HUES48 (cell line): ENCODE measurements at regions not wholly inside any gene's neighbourhood (a gene's known extent, or its start where the extent isn't known, plus 50 kb on each side); places are given as distances from the start of the nearest gene placed in this dataset.

Source experiments
- H3K27ac ChIP-seq: one replicate; pipeline ENCODE4 v1.7.0; 2013; ENCODE audit warnings: low read depth, low read length, inconsistent platforms
- H3K27me3 ChIP-seq: 2 replicates; pipeline ENCODE4 v1.6.1; 2013; ENCODE audit warnings: mild to moderate bottlenecking, low read length; ENCODE audit not compliant: control insufficient read depth, insufficient read depth
- H3K36me3 ChIP-seq: 2 replicates; pipeline ENCODE4 v1.6.1; 2013; ENCODE audit warnings: low read length; ENCODE audit not compliant: control insufficient read depth, insufficient read depth
- H3K4me1 ChIP-seq: 2 replicates; pipeline ENCODE4 v1.6.1; 2013; ENCODE audit warnings: mild to moderate bottlenecking, low read length; ENCODE audit not compliant: control insufficient read depth, insufficient read depth
- H3K4me3 ChIP-seq: 2 replicates; pipeline ENCODE4 v1.5.1; 2013; ENCODE audit warnings: mild to moderate bottlenecking, low read depth, low read length
- H3K9ac ChIP-seq: 2 replicates; pipeline ENCODE4 v1.6.1; 2013; ENCODE audit warnings: mild to moderate bottlenecking, low read depth, low read length, moderate library complexity
- H3K9me3 ChIP-seq: 2 replicates; pipeline ENCODE4 v1.6.1; 2013; ENCODE audit warnings: low read length; ENCODE audit not compliant: control insufficient read depth, insufficient read depth

DNA sequence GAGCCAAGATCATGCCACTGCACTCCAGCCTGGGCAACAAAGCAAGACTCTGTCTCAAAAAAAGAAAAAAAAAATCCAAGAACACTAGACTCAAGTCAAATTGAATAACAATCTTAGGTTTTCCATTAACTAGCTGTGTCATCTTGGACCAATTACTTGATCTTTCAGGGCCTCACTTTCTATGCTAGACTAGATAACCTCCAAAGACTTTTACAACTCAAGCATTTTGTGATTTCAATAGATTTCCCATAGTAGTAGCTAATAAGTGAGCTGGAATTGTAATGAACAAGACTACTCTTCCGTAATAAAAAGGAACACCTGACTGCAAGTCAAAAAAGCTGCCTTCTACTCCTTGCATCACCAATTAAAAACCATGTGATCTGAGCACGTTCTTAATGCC is 127.0 kb upstream of the SSTR1 start:
- Histone ChIP-seq H3K9ac (no peak overlapping the region), H3K4me1 (peaks cover 23% of the 10 kb centered on the region), H3K4me3 (no peak overlapping the region), H3K27me3 (no peaks in the 10 kb centered on the region), H3K36me3 (no peaks in the 10 kb centered on the region), H3K9me3 (no peaks in the 10 kb centered on the region), H3K27ac (no peak overlapping the region)

- Histone ChIP-seq H3K4me1 (peaks cover 23% of the 10 kb centered on the region), H3K9ac (no peak overlapping the region), H3K4me3 (no peak overlapping the region), H3K9me3 (no peaks in the 10 kb centered on the region), H3K36me3 (no peaks in the 10 kb centered on the region), H3K27me3 (no peaks in the 10 kb centered on the region), H3K27ac (no peak overlapping the region)
Measured at GRCh38 chr14:38083039-38083438, 124.7 kb upstream of the SSTR1 start.

GRCh38 chr14:38089123-38089522 is 118.6 kb upstream of the SSTR1 start:
- Histone ChIP-seq H3K27ac (no peak overlapping the region), H3K9me3 (peaks cover 11% of the 10 kb centered on the region; the same call in 1 of the 2 replicates), H3K27me3 (no peaks in the 10 kb centered on the region), H3K4me3 (no peak overlapping the region), H3K36me3 (no peaks in the 10 kb centered on the region), H3K4me1 (no peaks in the 10 kb centered on the region), H3K9ac (no peak overlapping the region)

- Histone ChIP-seq H3K9me3 (peaks cover 16% of the 10 kb centered on the region; the same call in 1 of the 2 replicates), H3K36me3 (no peaks in the 10 kb centered on the region), H3K27me3 (no peaks in the 10 kb centered on the region), H3K27ac (no peak overlapping the region), H3K4me3 (no peak overlapping the region), H3K9ac (no peak overlapping the region), H3K4me1 (no peaks in the 10 kb centered on the region)
Measured at GRCh38 chr14:38090506-38090905, 117.2 kb upstream of the SSTR1 start.

- Histone ChIP-seq H3K27ac (no peak overlapping the region), H3K9ac (no peak overlapping the region), H3K4me3 (no peak overlapping the region), H3K4me1 (no peaks in the 10 kb centered on the region), H3K9me3 (peaks cover 19% of the 10 kb centered on the region; the same call in 1 of the 2 replicates), H3K36me3 (no peaks in the 10 kb centered on the region), H3K27me3 (no peaks in the 10 kb centered on the region)
Measured at GRCh38 chr14:38098074-38098836, 109.4 kb upstream of the SSTR1 start.

DNA sequence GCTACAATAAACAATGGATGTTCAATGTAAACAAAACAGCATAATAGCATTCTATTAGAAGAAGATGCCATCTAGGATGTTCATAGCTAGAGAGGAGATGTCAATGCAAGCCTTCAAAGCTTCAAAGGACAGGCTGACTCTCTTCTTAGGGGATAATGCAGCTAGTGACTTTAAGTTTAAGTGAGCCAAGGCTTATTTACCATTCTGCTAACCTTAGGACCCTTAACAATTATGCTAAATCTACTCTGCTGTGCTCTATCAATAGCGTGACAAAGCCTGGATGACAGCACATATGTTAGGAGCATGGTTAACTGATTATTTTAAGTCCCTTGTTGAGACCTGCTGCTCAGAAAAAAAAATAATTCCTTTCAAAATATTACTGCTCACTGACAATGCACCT is 106.0 kb upstream of the SSTR1 start:
- Histone ChIP-seq H3K4me3 (no peak overlapping the region), H3K27me3 (no peaks in the 10 kb centered on the region), H3K9me3 (peaks cover 8% of the 10 kb centered on the region; the same call in 1 of the 2 replicates), H3K36me3 (no peaks in the 10 kb centered on the region), H3K4me1 (no peaks in the 10 kb centered on the region), H3K27ac (no peak overlapping the region), H3K9ac (no peak overlapping the region)

DNA sequence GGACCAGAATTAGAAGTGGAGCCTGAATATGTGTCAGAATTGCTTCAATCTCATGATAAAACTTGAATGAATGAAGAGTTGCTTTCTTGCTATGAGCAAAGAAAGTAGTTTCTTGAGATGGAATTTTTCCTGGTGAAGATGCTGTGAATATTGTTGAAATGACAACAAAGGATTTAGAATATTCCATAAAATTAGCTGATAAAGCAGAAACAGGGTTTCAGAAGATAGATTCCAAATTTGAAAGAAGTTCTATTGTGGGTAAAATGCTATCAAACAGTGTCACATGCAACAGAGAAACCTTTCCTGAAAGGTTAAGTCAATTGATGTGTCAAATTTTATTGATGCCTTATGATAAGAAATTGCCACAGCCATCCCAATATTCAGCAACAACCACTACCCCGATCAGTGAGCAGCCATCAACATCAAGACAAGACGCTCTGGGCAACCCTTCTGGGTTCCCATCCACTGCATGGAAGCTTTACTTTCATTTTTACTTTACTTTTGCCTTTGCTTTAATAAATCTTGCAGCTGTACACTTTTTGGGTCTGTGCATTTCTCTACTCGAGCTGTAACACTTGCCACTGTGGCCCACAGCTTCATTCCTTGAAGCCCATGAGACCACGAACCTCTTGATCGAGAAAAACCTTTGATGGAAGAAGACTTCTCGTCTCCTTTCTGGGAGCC is 104.0 kb upstream of the SSTR1 start:
- Histone ChIP-seq H3K9me3 (peaks cover 4% of the 10 kb centered on the region; the same call in 1 of the 2 replicates), H3K9ac (no peak overlapping the region), H3K4me3 (no peak overlapping the region)

DNA sequence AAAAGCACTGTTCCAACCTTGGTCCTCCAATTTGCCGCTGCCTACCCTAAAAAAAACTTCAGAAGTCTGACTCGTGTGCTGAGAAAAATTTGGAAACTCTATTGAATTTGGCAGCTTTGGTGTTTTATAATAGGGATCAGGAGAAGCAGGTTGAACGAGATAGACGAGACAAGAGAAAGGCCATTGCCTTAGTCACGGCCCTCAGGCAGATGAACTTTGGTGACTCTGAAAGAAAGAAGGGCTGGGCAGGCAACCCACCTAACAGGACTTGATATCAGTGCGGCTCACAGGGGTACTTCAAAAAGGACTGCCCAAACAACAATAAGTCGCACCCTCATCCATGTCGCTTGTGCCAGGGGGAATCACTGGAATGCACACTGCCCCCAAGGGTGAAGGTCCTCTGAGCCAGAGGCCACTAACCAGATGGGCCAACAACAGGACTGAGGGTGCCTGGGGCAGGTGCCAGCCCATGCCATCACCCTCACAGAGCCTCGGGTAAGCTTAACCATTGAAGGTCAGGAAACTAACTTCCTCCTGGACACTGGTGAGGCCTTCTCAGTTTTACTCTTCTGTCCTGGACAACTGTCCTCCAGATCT is 102.5 kb upstream of the SSTR1 start:
- H3K36me3 ChIP-seq = no peaks in the 10 kb centered on the region
- H3K4me3 ChIP-seq = no peak overlapping the region
- H3K9ac ChIP-seq = no peak overlapping the region
- H3K4me1 ChIP-seq = no peaks in the 10 kb centered on the region
- no peak overlapping the region for H3K27ac ChIP-seq
- H3K27me3 ChIP-seq = no peaks in the 10 kb centered on the region
- H3K9me3 ChIP-seq = peaks cover 4% of the 10 kb centered on the region; the same call in 1 of the 2 replicates

More for the DNA sequence above, 104.0 kb upstream of the SSTR1 start:
- H3K27me3 ChIP-seq = no peaks in the 10 kb centered on the region
- H3K4me1 ChIP-seq = no peaks in the 10 kb centered on the region
- no peak overlapping the region for H3K27ac ChIP-seq
- no peaks in the 10 kb centered on the region for H3K36me3 ChIP-seq

DNA sequence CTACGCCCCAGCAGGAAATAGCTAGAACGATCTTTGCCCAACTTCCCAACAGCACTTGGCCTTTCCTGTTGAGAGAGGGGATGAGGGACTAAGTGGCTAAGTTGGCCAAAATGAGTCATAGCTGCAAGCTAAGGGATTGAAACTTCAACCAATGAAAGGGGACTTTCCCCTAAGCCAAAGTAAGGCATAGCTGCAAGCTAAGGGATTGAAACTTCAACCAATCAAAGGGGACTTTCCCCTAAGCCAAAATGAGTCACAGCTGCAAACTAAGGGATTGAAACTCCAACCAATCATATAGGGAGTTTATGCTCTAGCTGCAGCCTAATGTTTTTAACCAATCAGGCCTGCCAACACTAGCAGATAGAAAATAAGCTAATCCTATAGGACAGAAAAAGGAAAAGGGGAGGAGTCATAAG is 100.5 kb upstream of the SSTR1 start:
- H3K27me3 ChIP-seq = no peaks in the 10 kb centered on the region
- H3K36me3 ChIP-seq = no peaks in the 10 kb centered on the region
- no peak overlapping the region for H3K4me3 ChIP-seq
- no peaks in the 10 kb centered on the region for H3K4me1 ChIP-seq
- no peak overlapping the region for H3K27ac ChIP-seq
- H3K9ac ChIP-seq = no peak overlapping the region
- H3K9me3 ChIP-seq = no peaks in the 10 kb centered on the region

- Histone ChIP-seq H3K9me3 (no peaks in the 10 kb centered on the region), H3K4me1 (peaks cover 11% of the 10 kb centered on the region; the same call in 1 of the 2 replicates), H3K27me3 (no peaks in the 10 kb centered on the region), H3K4me3 (no peak overlapping the region), H3K36me3 (no peaks in the 10 kb centered on the region), H3K9ac (no peak overlapping the region), H3K27ac (no peak overlapping the region)
Measured at GRCh38 chr14:38108681-38109080, 99.0 kb upstream of the SSTR1 start.

- H3K36me3 ChIP-seq = no peaks in the 10 kb centered on the region
- H3K9ac ChIP-seq = no peak overlapping the region
- H3K4me1 ChIP-seq = peaks cover 16% of the 10 kb centered on the region; the same call in 1 of the 2 replicates
- H3K9me3 ChIP-seq = no peaks in the 10 kb centered on the region
- no peak overlapping the region for H3K4me3 ChIP-seq
- no peak overlapping the region for H3K27ac ChIP-seq
- H3K27me3 ChIP-seq = no peaks in the 10 kb centered on the region
Measured at GRCh38 chr14:38110258-38110657, 97.4 kb upstream of the SSTR1 start.
